T-cell (primary cell): ENCODE measurements at regions not wholly inside any gene's neighbourhood (a gene's known extent, or its start where the extent isn't known, plus 50 kb on each side); places are given as distances from the start of the nearest gene placed in this dataset.

Experiments
- ATAC-seq, 4 experiments: fragments of 200-7000 bp in 3 of 4; fragments of 150-1000 bp in 1 of 4; cut with Tn5 transposase; replicated peaks in 1 of 4; 1 replicate in 3 of 4; 2 replicates in 1 of 4; pipeline ENCODE4 v1.10.0; 2021; ENCODE audit warnings: moderate library complexity in 3 of 4, mild to moderate bottlenecking in 2 of 4, moderate number of reproducible peaks in 1 of 4
- CTCF ChIA-PET, 2 donors: fragments of 300-600 bp; sonication (Branson Sonifier 250); formaldehyde crosslinking; loops; one replicate each; lab custom pipeline; 2022; ENCODE audit warnings: antibody characterized with exemption in 2 of 2; lab: Charles Lee
- POLR2A ChIA-PET, 2 donors: fragments of 300-600 bp; sonication (Branson Sonifier 250); formaldehyde crosslinking; loops; one replicate each; lab custom pipeline; 2022; ENCODE audit warnings: antibody characterized with exemption in 2 of 2; lab: Charles Lee
- DNase-seq, 35 experiments: peaks; one replicate each; pipeline versions ENCODE4 v3.0.0 to v3.0.0-alpha.2; 2013 to 2023
- H3K27ac ChIP-seq: one replicate; pipeline ENCODE4 v1.5.1; 2013; ENCODE audit warnings: low read length
- H3K27me3 ChIP-seq, 2 experiments: replicated peaks in 1 of 2; 1 replicate in 1 of 2; 2 replicates in 1 of 2; pipeline versions ENCODE4 v1.6.1 to v1.7.0; 2013; ENCODE audit warnings: low read length in 1 of 2, mixed read lengths in 1 of 2; ENCODE audit not compliant: control insufficient read depth in 2 of 2, insufficient read depth in 2 of 2; ENCODE audit errors: extremely low read depth in 1 of 2
- H3K36me3 ChIP-seq, 2 donors: 1 replicate in 1 of 2; 2 replicates in 1 of 2; pipeline versions ENCODE4 v1.6.1 to v1.7.0; 2013; ENCODE audit warnings: low read length in 1 of 2; ENCODE audit not compliant: control insufficient read depth in 2 of 2, insufficient read depth in 1 of 2; ENCODE audit errors: extremely low read depth in 1 of 2
- H3K4me1 ChIP-seq, 2 experiments: 1 replicate in 1 of 2; 2 replicates in 1 of 2; pipeline versions ENCODE4 v1.6.1 to v1.7.0; 2013; ENCODE audit warnings: low read length in 2 of 2, mixed read lengths in 1 of 2; ENCODE audit not compliant: insufficient read depth in 2 of 2, control insufficient read depth in 1 of 2; ENCODE audit errors: extremely low read depth in 1 of 2
- H3K4me3 ChIP-seq, 2 donors: 1 replicate in 1 of 2; 2 replicates in 1 of 2; pipeline versions ENCODE4 v1.5.1 to v1.7.0; 2013; ENCODE audit warnings: mild to moderate bottlenecking in 2 of 2, low read length in 1 of 2, moderate library complexity in 1 of 2; ENCODE audit not compliant: control insufficient read depth in 1 of 2; ENCODE audit errors: extremely low read depth in 1 of 2
- H3K9me3 ChIP-seq: 2 replicates; pipeline ENCODE4 v1.7.0; 2013
- H3K27ac Mint-ChIP-seq, 2 donors: one replicate each; pipeline ENCODE4 v1.8.0; 2020 to 2021; ENCODE audit warnings: mild to moderate bottlenecking in 2 of 2, mixed read lengths in 2 of 2
- H3K27me3 Mint-ChIP-seq, 2 donors: one replicate each; pipeline ENCODE4 v1.8.0; 2021 to 2022; ENCODE audit warnings: mixed read lengths in 2 of 2
- H3K36me3 Mint-ChIP-seq: one replicate; pipeline ENCODE4 v1.8.0; 2021; ENCODE audit warnings: mixed read lengths
- H3K4me1 Mint-ChIP-seq, 3 donors: one replicate each; pipeline ENCODE4 v1.8.0; 2020 to 2022; ENCODE audit warnings: mixed read lengths in 3 of 3, mild to moderate bottlenecking in 1 of 3
- H3K4me3 Mint-ChIP-seq, 3 donors: one replicate each; pipeline ENCODE4 v1.8.0; 2020 to 2022; ENCODE audit warnings: mild to moderate bottlenecking in 3 of 3, mixed read lengths in 3 of 3, moderate library complexity in 3 of 3
- H3K9me3 Mint-ChIP-seq, 3 donors: one replicate each; pipeline ENCODE4 v1.8.0; 2020 to 2022; ENCODE audit warnings: mixed read lengths in 3 of 3
- WGBS: methylation state at CpG from one replicate; pipeline ENCODE4 v1.1.5; 2013; ENCODE audit warnings: missing lambda C conversion rate; ENCODE audit not compliant: insufficient coverage; 5-methylcytosine and 5-hydroxymethylcytosine counted together

DNA sequence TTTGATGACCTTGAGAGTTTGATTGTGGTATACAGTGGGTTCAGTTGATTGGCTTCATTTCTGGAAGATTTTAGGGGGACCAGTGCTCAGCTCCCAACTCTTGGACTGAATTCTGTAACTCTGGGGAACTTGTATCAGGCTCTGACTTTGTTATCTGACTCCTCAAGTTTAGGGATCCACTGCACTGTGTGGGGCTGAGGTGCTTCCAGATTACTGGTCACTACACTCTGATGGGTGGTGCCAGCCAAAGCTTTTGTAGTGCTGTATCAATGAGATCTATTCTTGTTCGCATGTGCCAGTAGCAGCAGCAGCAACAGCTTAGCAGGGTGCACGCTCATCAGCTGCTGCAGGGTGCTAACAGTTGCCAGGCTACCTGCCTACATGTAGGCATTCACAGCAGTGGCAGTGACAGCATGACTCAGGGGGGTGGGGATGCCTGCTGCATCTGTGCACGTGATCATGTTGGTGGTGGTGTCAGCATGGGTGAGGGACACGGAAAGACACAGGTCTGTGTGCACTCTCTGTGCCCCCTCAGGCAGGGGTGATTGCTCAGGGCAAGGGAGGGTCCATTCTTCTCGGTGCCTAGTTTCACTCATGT is 438.8 kb upstream of the SEMA6A start:
- peaks cover 13 to 19% (median 14%) of the 10 kb centered on the region in 3 donors for H3K9me3 Mint-ChIP-seq
- ATAC-seq (no peak), DNase-seq (no peak)
- Histone ChIP-seq H3K27ac (no peak overlapping the region), H3K36me3 (no peaks in the 10 kb centered on the region), H3K4me1 (no peaks in the 10 kb centered on the region), H3K27me3 (no peaks in the 10 kb centered on the region), H3K4me3 (no peak overlapping the region), H3K9me3 (no peaks in the 10 kb centered on the region)
- no peak overlapping the region for H3K4me3 Mint-ChIP-seq
- H3K27ac Mint-ChIP-seq = no peak overlapping the region
- H3K27me3 Mint-ChIP-seq = no peaks in the 10 kb centered on the region
- H3K36me3 Mint-ChIP-seq = no peaks in the 10 kb centered on the region
- ChIA-PET CTCF (no interaction called here), POLR2A (no interaction called here)
- H3K4me1 Mint-ChIP-seq = no peaks in the 10 kb centered on the region
- 81% methylated on average over 5 of the region's 5 CpGs for WGBS

DNA sequence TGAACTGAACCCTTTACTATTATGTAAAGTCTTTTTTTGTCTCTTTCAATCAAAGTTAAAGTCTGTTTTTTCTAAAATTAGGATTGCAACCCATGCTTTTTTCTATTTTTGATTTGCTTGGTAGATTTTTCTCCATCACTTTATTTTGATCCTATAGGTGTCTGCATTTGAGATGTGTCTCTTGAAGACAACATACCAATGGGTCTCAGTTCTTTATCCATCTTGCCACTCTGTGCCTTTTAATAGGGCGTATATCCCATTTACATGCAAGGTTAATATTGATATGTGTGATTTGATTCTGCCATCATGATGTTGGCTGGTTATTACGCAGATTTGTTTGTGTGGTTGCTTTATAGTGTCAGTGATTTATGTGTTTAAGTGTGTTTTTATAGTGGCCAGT is 436.0 kb upstream of the SEMA6A start:
- H3K27me3 ChIP-seq = no peaks in the 10 kb centered on the region
- H3K36me3 ChIP-seq = no peaks in the 10 kb centered on the region
- H3K4me3 ChIP-seq = no peak overlapping the region
- POLR2A ChIA-PET = no interaction called here
- no CpG with 5 or more reads among the region's 2 CpGs for WGBS
- CTCF ChIA-PET = no interaction called here
- no peak overlapping the region for H3K27ac ChIP-seq
- Mint-ChIP-seq H3K27ac (no peak overlapping the region), H3K4me1 (no peaks in the 10 kb centered on the region), H3K27me3 (no peaks in the 10 kb centered on the region), H3K9me3 (peaks cover 13 to 27% (median 14%) of the 10 kb centered on the region in 3 donors), H3K4me3 (no peak overlapping the region), H3K36me3 (no peaks in the 10 kb centered on the region)
- no peak for ATAC-seq
- H3K4me1 ChIP-seq = no peaks in the 10 kb centered on the region
- no peaks in the 10 kb centered on the region for H3K9me3 ChIP-seq
- no peak for DNase-seq

DNA sequence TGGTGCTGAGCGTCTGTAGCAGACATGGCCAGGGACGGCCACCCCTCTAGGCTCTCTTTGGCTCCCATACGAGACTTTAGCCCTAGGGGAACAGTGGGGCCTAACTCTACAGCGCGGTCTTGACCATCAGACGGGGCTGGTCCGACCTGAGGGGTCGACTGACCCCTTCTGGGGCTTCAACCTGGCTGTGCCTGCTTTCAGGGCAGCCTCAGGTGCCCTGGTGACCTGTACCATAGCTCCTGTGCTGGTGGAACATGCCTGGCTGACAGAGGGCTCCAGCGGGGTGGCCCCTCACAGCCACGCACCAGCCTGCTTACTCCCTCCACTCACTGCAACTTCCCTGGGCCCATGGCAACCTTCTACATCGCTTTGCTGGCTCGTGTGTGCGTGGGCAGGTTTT is 423.4 kb upstream of the SEMA6A start:
- H3K9me3 ChIP-seq = no peaks in the 10 kb centered on the region
- 80% methylated on average over 10 of the region's 13 CpGs for WGBS
- ChIA-PET CTCF (no interaction called here), POLR2A (no interaction called here)
- H3K27ac ChIP-seq = no peak overlapping the region
- no peaks in the 10 kb centered on the region for H3K4me1 ChIP-seq
- no peaks in the 10 kb centered on the region for H3K27me3 Mint-ChIP-seq
- no peak overlapping the region for H3K27ac Mint-ChIP-seq
- no peak overlapping the region for H3K4me3 ChIP-seq
- peaks cover 0 to 10% (median 6%) of the 10 kb centered on the region in 3 donors for H3K9me3 Mint-ChIP-seq
- H3K4me1 Mint-ChIP-seq = no peaks in the 10 kb centered on the region
- no peak overlapping the region for H3K4me3 Mint-ChIP-seq
- no peaks in the 10 kb centered on the region for H3K27me3 ChIP-seq
- H3K36me3 ChIP-seq = no peaks in the 10 kb centered on the region
- H3K36me3 Mint-ChIP-seq = no peaks in the 10 kb centered on the region
- ATAC-seq (no peak), DNase-seq (no peak)

DNA sequence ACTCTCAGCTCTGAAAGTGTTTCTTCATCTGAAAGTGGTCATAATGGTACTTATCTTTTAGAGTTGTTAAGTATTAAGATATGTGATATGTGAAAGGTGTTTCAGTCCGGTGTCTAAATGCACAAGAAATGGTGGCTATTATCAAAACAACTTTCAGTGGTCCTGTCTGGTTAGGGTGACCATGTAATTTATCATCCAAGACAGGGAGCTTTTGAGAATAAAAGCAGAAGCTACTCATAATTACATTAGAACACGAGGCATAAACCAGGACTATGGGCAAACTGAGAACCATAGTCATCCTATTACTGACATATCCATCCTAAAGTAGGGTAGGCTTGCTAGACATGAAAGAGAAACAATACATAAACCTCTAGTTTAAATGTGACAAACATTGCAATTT is 418.1 kb upstream of the SEMA6A start:
- WGBS = no CpG with 5 or more reads among the region's 2 CpGs
- H3K4me1 ChIP-seq = no peaks in the 10 kb centered on the region
- no peaks in the 10 kb centered on the region for H3K27me3 ChIP-seq
- no peak overlapping the region for H3K27ac ChIP-seq
- ChIA-PET POLR2A (no interaction called here), CTCF (no interaction called here)
- Mint-ChIP-seq H3K9me3 (peaks cover 0 to 2% (median 0%) of the 10 kb centered on the region in 3 donors), H3K4me1 (no peaks in the 10 kb centered on the region), H3K27ac (no peak overlapping the region), H3K36me3 (no peaks in the 10 kb centered on the region), H3K27me3 (no peaks in the 10 kb centered on the region), H3K4me3 (no peak overlapping the region)
- H3K36me3 ChIP-seq = no peaks in the 10 kb centered on the region
- H3K4me3 ChIP-seq = no peak overlapping the region
- DNase-seq (no peak), ATAC-seq (no peak)
- no peaks in the 10 kb centered on the region for H3K9me3 ChIP-seq

DNA sequence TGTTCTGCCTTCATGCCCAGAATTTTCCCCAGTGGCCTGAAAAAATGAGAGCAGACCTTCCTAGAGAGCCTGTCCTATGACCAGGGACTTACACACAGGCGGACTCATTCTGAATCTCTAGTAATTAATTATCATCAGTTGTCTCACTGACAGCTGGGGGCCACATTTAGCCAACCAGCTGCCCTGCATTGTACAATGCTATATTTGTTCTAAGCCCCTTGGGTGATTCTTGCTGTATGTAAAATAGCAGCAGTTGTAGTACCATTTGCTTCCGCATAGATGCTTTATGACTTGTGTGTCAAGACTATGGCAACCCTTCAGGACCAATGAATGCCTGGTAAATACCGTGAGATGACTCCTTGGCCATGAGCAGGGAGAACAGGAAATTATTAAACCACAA is 415.4 kb upstream of the SEMA6A start:
- CTCF ChIA-PET = no interaction called here
- H3K4me3 Mint-ChIP-seq = no peak overlapping the region
- no peak overlapping the region for H3K4me3 ChIP-seq
- H3K36me3 Mint-ChIP-seq = no peaks in the 10 kb centered on the region
- H3K4me1 Mint-ChIP-seq = no peaks in the 10 kb centered on the region
- H3K27me3 ChIP-seq = no peaks in the 10 kb centered on the region
- no peak for DNase-seq
- H3K36me3 ChIP-seq = no peaks in the 10 kb centered on the region
- POLR2A ChIA-PET = no interaction called here
- H3K27ac ChIP-seq = no peak overlapping the region
- H3K27me3 Mint-ChIP-seq = no peaks in the 10 kb centered on the region
- no peaks in the 10 kb centered on the region for H3K9me3 ChIP-seq
- no peaks in the 10 kb centered on the region for H3K4me1 ChIP-seq
- 100% methylated on average over 1 of the region's 3 CpGs for WGBS
- ATAC-seq = no peak
- H3K27ac Mint-ChIP-seq = no peak overlapping the region
- no peaks in the 10 kb centered on the region for H3K9me3 Mint-ChIP-seq

DNA sequence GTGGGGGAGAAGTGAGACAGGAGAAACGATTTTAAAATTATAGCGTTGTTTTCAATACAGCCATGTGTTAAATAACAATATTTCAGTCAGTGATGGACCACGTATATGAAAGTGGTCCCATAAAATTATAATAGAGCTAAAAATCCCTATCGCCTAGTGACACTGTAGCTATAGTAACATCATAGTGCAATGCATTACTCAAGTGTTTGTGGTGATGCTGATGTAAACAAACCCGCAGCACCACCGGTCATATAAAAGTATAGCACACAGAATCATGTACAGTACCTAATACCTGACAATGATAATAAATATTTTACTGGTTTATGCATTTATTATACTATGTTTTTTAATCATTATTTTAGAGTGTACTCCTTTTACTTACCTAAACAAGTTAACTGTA is 407.4 kb upstream of the SEMA6A start:
- ChIA-PET POLR2A (no interaction called here), CTCF (no interaction called here)
- H3K27ac ChIP-seq = no peak overlapping the region
- no peaks in the 10 kb centered on the region for H3K27me3 ChIP-seq
- no peaks in the 10 kb centered on the region for H3K9me3 ChIP-seq
- H3K36me3 ChIP-seq = no peaks in the 10 kb centered on the region
- Mint-ChIP-seq H3K27me3 (no peaks in the 10 kb centered on the region), H3K9me3 (peaks cover 0 to 4% (median 0%) of the 10 kb centered on the region in 3 donors), H3K36me3 (no peaks in the 10 kb centered on the region), H3K4me3 (no peak overlapping the region), H3K4me1 (no peaks in the 10 kb centered on the region), H3K27ac (no peak overlapping the region)
- no peak for ATAC-seq
- WGBS = no CpG with 5 or more reads among the region's 6 CpGs
- no peak for DNase-seq
- no peaks in the 10 kb centered on the region for H3K4me1 ChIP-seq
- no peak overlapping the region for H3K4me3 ChIP-seq

DNA sequence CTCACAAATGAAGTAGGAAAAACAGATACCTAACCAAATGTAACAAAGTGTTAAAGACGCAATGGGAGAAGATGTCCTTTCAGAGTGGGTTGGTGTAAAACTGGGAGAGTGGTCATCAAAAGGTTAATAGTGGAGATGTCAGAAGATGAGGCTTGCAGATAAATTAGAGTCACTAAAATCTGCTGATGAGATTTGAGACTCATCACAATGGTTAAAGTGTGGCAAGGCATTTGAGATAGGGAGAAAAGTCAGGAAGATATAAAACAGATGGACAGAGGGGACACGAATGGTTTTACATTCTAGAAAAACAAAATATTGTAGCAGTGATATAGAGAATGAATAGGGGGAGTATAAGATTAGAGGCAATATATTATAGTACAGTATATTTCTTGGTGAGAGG is 406.0 kb upstream of the SEMA6A start:
- Histone ChIP-seq H3K27ac (no peak overlapping the region), H3K9me3 (no peaks in the 10 kb centered on the region), H3K4me1 (no peaks in the 10 kb centered on the region), H3K27me3 (no peaks in the 10 kb centered on the region), H3K4me3 (no peak overlapping the region), H3K36me3 (no peaks in the 10 kb centered on the region)
- H3K4me1 Mint-ChIP-seq = no peaks in the 10 kb centered on the region
- peaks cover 0 to 4% (median 0%) of the 10 kb centered on the region in 3 donors for H3K9me3 Mint-ChIP-seq
- H3K27me3 Mint-ChIP-seq = no peaks in the 10 kb centered on the region
- ChIA-PET CTCF (no interaction called here), POLR2A (no interaction called here)
- ATAC-seq (no peak), DNase-seq (no peak)
- H3K4me3 Mint-ChIP-seq = no peak overlapping the region
- 67% methylated on average over 1 of the region's 2 CpGs for WGBS
- H3K36me3 Mint-ChIP-seq = no peaks in the 10 kb centered on the region
- H3K27ac Mint-ChIP-seq = no peak overlapping the region
